Activated CD4-positive, alpha-beta T cell treated with anti-CD3 and anti-CD28 coated beads for 36 hours (primary cell): ENCODE measurements at regions not wholly inside any gene's neighbourhood (a gene's known extent, or its start where the extent isn't known, plus 50 kb on each side); places are given as distances from the start of the nearest gene placed in this dataset.

Experiments used
- ATAC-seq: fragments of 200-7000 bp; cut with Tn5 transposase; one replicate; pipeline ENCODE4 v1.10.0; 2021; ENCODE audit warnings: mild to moderate bottlenecking, moderate library complexity
- CTCF ChIA-PET: fragments of 350-600 bp; sonication (Branson Sonifier 250); formaldehyde crosslinking; loops from one replicate; lab custom pipeline; 2021; ENCODE audit warnings: antibody characterized with exemption; lab: Charles Lee
- POLR2A ChIA-PET: fragments of 350-600 bp; sonication (Branson Sonifier 250); formaldehyde crosslinking; loops from one replicate; lab custom pipeline; 2021; ENCODE audit warnings: antibody characterized with exemption, inconsistent platforms; lab: Charles Lee
- DNase-seq: peaks from one replicate; pipeline ENCODE4 v3.0.0-alpha.2; 2020
- H3K27ac Mint-ChIP-seq: one replicate; pipeline ENCODE4 v1.8.0; 2021; ENCODE audit warnings: mixed read lengths
- H3K27me3 Mint-ChIP-seq: one replicate; pipeline ENCODE4 v1.8.0; 2021; ENCODE audit warnings: mixed read lengths
- H3K36me3 Mint-ChIP-seq: one replicate; pipeline ENCODE4 v1.8.0; 2021; ENCODE audit warnings: low read depth, mixed read lengths
- H3K4me1 Mint-ChIP-seq: one replicate; pipeline ENCODE4 v1.8.0; 2021; ENCODE audit warnings: mixed read lengths
- H3K4me3 Mint-ChIP-seq: one replicate; pipeline ENCODE4 v1.8.0; 2021; ENCODE audit warnings: mild to moderate bottlenecking, moderate library complexity, mixed read lengths
- H3K9me3 Mint-ChIP-seq: one replicate; pipeline ENCODE4 v1.8.0; 2021; ENCODE audit warnings: low read depth, mixed read lengths
- intact Hi-C, 2 experiments: fragments of 100-400 bp; cut with DNase I in 1 of 2; cut with micrococcal nuclease in 1 of 2; formaldehyde crosslinking; loops; one replicate each; pipeline versions ENCODE4 v1.14.2 to v1.15.1; 2022 to 2024; cut with DNase I, micrococcal nuclease

GRCh38 chr3:6709178-6709577 is 151.7 kb upstream of the GRM7 start:
- no peak for DNase-seq
- intact Hi-C loops: no loop called here
- no peaks in the 10 kb centered on the region for H3K9me3 Mint-ChIP-seq
- H3K4me3 Mint-ChIP-seq: no peak overlapping the region
- H3K27ac Mint-ChIP-seq: no peak overlapping the region
- no peaks in the 10 kb centered on the region for H3K4me1 Mint-ChIP-seq
- H3K36me3 Mint-ChIP-seq: no peaks in the 10 kb centered on the region
- CTCF ChIA-PET: no interaction called here
- POLR2A ChIA-PET: no interaction called here
- ATAC-seq: no peak
- no peaks in the 10 kb centered on the region for H3K27me3 Mint-ChIP-seq

GRCh38 chr3:6714962-6715361 is 146.0 kb upstream of the GRM7 start:
- DNase-seq (no peak), ATAC-seq (no peak)
- Mint-ChIP-seq H3K36me3 (no peaks in the 10 kb centered on the region), H3K27ac (no peak overlapping the region), H3K27me3 (no peaks in the 10 kb centered on the region), H3K9me3 (peaks cover 2% of the 10 kb centered on the region), H3K4me1 (no peaks in the 10 kb centered on the region), H3K4me3 (no peak overlapping the region)
- intact Hi-C loops: no loop called here
- POLR2A ChIA-PET: no interaction called here
- CTCF ChIA-PET: no interaction called here

- DNase-seq: no peak
- intact Hi-C loops: no loop called here
- no peak for ATAC-seq
- CTCF ChIA-PET: no interaction called here
- no peak overlapping the region for H3K27ac Mint-ChIP-seq
- POLR2A ChIA-PET: no interaction called here
- H3K9me3 Mint-ChIP-seq: peaks cover 6% of the 10 kb centered on the region
- no peaks in the 10 kb centered on the region for H3K36me3 Mint-ChIP-seq
- no peaks in the 10 kb centered on the region for H3K27me3 Mint-ChIP-seq
- H3K4me3 Mint-ChIP-seq: no peak overlapping the region
- H3K4me1 Mint-ChIP-seq: no peaks in the 10 kb centered on the region
Observed at GRCh38 chr3:6716420-6716819, 144.5 kb upstream of the GRM7 start.

- POLR2A ChIA-PET: no interaction called here
- no peaks in the 10 kb centered on the region for H3K4me1 Mint-ChIP-seq
- intact Hi-C loops: no loop called here
Observed at GRCh38 chr3:6717026-6717943, 143.6 kb upstream of the GRM7 start.

GRCh38 chr3:6719999-6720398 is 140.9 kb upstream of the GRM7 start:
- ATAC-seq: no peak
- Mint-ChIP-seq H3K27me3 (no peaks in the 10 kb centered on the region), H3K27ac (no peak overlapping the region), H3K4me3 (no peak overlapping the region), H3K36me3 (no peaks in the 10 kb centered on the region), H3K4me1 (no peaks in the 10 kb centered on the region), H3K9me3 (peaks cover 7% of the 10 kb centered on the region)
- DNase-seq: no peak
- ChIA-PET POLR2A (no interaction called here), CTCF (no interaction called here)
- intact Hi-C loops: no loop called here

More at GRCh38 chr3:6717026-6717943, 143.6 kb upstream of the GRM7 start:
- DNase-seq (no peak), ATAC-seq (no peak)
- CTCF ChIA-PET: no interaction called here
- no peak overlapping the region for H3K27ac Mint-ChIP-seq
- H3K4me3 Mint-ChIP-seq: no peak overlapping the region
- no peaks in the 10 kb centered on the region for H3K27me3 Mint-ChIP-seq
- H3K36me3 Mint-ChIP-seq: no peaks in the 10 kb centered on the region
- H3K9me3 Mint-ChIP-seq: peaks cover 9% of the 10 kb centered on the region

GRCh38 chr3:6721491-6721890 is 139.4 kb upstream of the GRM7 start:
- ATAC-seq (no peak), DNase-seq (no peak)
- ChIA-PET CTCF (no interaction called here), POLR2A (no interaction called here)
- Mint-ChIP-seq H3K27me3 (no peaks in the 10 kb centered on the region), H3K9me3 (peaks cover 7% of the 10 kb centered on the region), H3K36me3 (no peaks in the 10 kb centered on the region), H3K27ac (no peak overlapping the region), H3K4me3 (no peak overlapping the region), H3K4me1 (no peaks in the 10 kb centered on the region)
- intact Hi-C loops: no loop called here

GRCh38 chr3:6723205-6723604 is 137.7 kb upstream of the GRM7 start:
- no peak overlapping the region for H3K27ac Mint-ChIP-seq
- ChIA-PET CTCF (no interaction called here), POLR2A (no interaction called here)
- ATAC-seq: no peak
- H3K36me3 Mint-ChIP-seq: no peaks in the 10 kb centered on the region
- peaks cover 10% of the 10 kb centered on the region for H3K9me3 Mint-ChIP-seq
- intact Hi-C loops: no loop called here
- H3K4me3 Mint-ChIP-seq: no peak overlapping the region
- no peaks in the 10 kb centered on the region for H3K4me1 Mint-ChIP-seq
- no peaks in the 10 kb centered on the region for H3K27me3 Mint-ChIP-seq
- DNase-seq: no peak

GRCh38 chr3:6726811-6727210 is 134.1 kb upstream of the GRM7 start:
- H3K27ac Mint-ChIP-seq: no peak overlapping the region
- ATAC-seq (no peak), DNase-seq (no peak)
- CTCF ChIA-PET: no interaction called here
- H3K4me1 Mint-ChIP-seq: no peaks in the 10 kb centered on the region
- H3K9me3 Mint-ChIP-seq: peaks cover 8% of the 10 kb centered on the region
- POLR2A ChIA-PET: no interaction called here
- no peak overlapping the region for H3K4me3 Mint-ChIP-seq
- H3K36me3 Mint-ChIP-seq: no peaks in the 10 kb centered on the region
- intact Hi-C loops: no loop called here
- no peaks in the 10 kb centered on the region for H3K27me3 Mint-ChIP-seq

GRCh38 chr3:6732807-6733206 is 128.1 kb upstream of the GRM7 start:
- ATAC-seq (no peak), DNase-seq (no peak)
- Mint-ChIP-seq H3K4me1 (no peaks in the 10 kb centered on the region), H3K27ac (no peak overlapping the region), H3K4me3 (no peak overlapping the region), H3K36me3 (no peaks in the 10 kb centered on the region), H3K27me3 (no peaks in the 10 kb centered on the region), H3K9me3 (peaks cover 5% of the 10 kb centered on the region)
- CTCF ChIA-PET: no interaction called here
- POLR2A ChIA-PET: no interaction called here
- intact Hi-C loops: no loop called here

- POLR2A ChIA-PET: no interaction called here
- peaks cover 5% of the 10 kb centered on the region for H3K9me3 Mint-ChIP-seq
- intact Hi-C loops: no loop called here
- no peaks in the 10 kb centered on the region for H3K4me1 Mint-ChIP-seq
- H3K36me3 Mint-ChIP-seq: no peaks in the 10 kb centered on the region
- CTCF ChIA-PET: no interaction called here
- H3K27ac Mint-ChIP-seq: no peak overlapping the region
- no peak overlapping the region for H3K4me3 Mint-ChIP-seq
- no peak for DNase-seq
- H3K27me3 Mint-ChIP-seq: no peaks in the 10 kb centered on the region
- ATAC-seq: no peak
Observed at GRCh38 chr3:6733699-6734394, 127.1 kb upstream of the GRM7 start.

GRCh38 chr3:6734395-6734746 is 126.5 kb upstream of the GRM7 start:
- ChIA-PET POLR2A (no interaction called here), CTCF (no interaction called here)
- H3K4me1 Mint-ChIP-seq: no peaks in the 10 kb centered on the region
- intact Hi-C loops: no loop called here
- H3K36me3 Mint-ChIP-seq: no peaks in the 10 kb centered on the region
- no peak overlapping the region for H3K27ac Mint-ChIP-seq
- no peak overlapping the region for H3K4me3 Mint-ChIP-seq
- H3K9me3 Mint-ChIP-seq: peaks cover 5% of the 10 kb centered on the region
- no peaks in the 10 kb centered on the region for H3K27me3 Mint-ChIP-seq
- ATAC-seq: no peak
- no peak for DNase-seq
